Loucy (cell line): ENCODE measurements at regions not wholly inside any gene's neighbourhood (a gene's known extent, or its start where the extent isn't known, plus 50 kb on each side); places are given as distances from the start of the nearest gene placed in this dataset.
"Not testable (repeated sequence)": the region's sequence is repeated elsewhere in the genome, so short reads cannot be mapped to it uniquely, and the experiment has no call there.

ENCODE experiments used
- CTCF ChIP-seq: fragments of 200-600 bp; sonication (generic); conservative IDR thresholded peaks from 2 replicates; pipeline ENCODE4 v1.5.1; 2014; ENCODE audit warnings: mild to moderate bottlenecking, antibody characterized with exemption, low read length
- EZH2phosphoT487 ChIP-seq: fragments of 200-600 bp; IDR thresholded peaks from 2 replicates; pipeline ENCODE4 v1.6.1; 2018; ENCODE audit warnings: antibody characterized with exemption, mild to moderate bottlenecking, moderate library complexity, borderline replicate concordance

GRCh38 chr7:153964481-153965112, 87.6 kb upstream of the DPP6 start:
- not testable (repeated sequence) for TF ChIP-seq EZH2phosphoT487, CTCF
